SHP77 treated with DMSO at 0.1 percent for 48 hours (cell line): ENCODE measurements at regions not wholly inside any gene's neighbourhood (a gene's known extent, or its start where the extent isn't known, plus 50 kb on each side); places are given as distances from the start of the nearest gene placed in this dataset.

Experiments used
- DNase-seq: peaks from one replicate; lab custom pipeline; 2025; lab: John Stamatoyannopoulos, UW

DNA sequence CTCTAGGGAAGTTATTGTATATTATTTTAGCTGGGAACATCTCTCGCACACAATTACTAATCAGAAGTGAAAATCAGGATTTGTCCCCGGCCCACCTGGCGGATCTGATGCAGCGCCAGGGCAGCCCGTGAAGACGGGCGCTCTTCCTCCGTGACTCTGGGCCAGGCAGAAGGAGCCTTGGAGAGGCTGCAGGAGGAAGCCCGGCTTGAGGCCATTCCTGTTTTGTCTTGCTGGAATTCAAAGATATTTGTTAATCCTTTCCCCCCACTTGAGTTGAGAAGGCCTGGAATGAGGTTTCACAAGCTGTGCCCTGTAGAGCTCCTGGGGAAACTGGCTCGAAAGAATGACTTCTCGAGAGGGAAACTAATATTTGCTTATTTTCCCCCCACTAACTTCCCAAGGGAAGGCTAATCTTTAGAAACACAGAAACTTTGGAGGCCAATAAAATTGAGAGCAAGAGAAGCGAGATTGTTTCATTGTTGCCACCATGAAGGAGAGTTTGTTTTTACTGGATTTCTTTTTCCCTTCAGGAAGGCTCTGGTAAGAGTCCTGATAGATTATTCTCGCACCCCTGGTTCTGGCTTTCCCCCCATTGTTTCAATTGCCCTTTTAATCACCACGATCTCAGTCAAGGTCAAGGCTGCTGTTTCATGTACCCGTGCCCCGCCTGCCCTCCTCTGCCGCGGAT lies 92.8 kb upstream of the SEPTIN5 start:
- DNase-seq: no peak

DNA sequence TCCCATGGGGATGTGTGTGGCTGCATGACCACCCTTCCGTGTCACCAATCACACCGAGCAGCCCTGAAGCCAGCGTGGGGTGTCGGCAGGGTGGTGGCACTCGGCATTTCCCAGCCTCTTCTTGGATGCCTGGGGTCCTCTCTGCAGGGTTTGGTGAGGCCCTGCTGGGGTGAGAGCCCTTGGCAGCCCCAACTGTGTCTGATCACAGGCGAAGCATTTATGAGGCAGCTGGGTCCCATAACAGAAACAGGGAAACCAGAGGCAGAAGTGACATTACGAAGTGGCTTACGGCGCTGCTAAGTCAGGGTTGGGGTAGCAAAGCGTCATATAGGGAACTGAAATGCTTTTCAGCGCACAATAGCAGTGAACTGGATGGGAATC lies 92.3 kb upstream of the SEPTIN5 start:
- DNase-seq: no peak

DNA sequence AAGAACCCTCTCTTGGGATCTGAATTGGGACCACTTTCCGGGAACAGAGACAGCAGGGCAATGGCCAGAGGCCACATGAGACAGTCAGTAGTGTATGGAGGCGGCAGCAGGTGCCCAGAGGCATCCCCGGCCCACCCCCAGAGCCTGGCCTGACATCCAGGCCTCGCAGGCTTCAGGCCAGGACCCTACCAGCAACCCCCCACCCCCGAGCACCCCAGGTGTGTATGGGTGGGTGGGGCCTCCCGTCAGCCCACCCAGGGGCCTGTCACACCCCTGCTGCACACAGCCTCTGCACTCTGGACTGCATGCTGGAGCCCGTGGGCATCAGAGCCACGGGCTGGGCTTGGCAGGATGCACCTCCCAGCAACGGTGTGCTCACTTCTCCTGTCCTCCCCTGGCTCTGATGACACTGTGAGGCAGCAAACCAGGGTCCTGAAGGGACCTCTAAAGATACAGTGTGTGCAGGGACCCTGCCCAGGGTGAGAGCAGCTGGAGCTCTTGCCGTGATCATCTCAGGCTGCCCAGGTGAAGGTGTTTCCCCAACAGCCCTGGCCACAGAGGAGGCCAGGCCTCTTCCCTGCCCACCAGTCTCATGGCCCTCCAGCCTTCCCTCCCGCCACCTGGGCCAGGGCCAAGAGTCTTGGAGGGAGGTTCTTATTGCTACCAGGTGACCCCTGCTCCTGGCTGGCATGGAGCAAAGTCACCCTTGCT lies 88.8 kb upstream of the SEPTIN5 start:
- no peak for DNase-seq

DNA sequence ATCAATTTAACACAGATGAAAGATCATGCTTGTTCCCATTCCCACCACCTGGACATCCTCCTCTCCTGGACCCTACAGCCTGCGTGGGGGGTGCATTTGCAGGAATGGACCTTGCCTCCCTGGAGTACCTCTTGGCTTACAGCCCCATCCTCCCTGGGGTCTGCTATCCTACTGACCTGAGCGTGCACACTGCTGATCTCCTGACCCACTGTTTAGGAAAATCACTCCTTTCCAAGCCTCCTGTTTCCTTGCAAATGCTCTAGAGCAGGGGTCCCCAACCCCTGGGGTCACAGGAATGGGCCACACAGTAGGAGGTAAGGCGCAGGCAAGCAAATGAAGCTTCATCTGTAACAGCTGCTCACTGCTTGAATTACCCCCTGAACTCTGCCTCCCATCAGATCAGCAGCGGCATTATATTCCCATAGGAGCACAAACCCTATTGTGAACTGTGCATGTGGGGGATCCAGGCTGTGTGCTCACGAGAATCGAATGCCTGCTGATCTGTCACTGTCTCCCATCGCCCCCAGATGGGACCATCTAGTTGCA lies 88.2 kb upstream of the SEPTIN5 start:
- DNase-seq: no peak

DNA sequence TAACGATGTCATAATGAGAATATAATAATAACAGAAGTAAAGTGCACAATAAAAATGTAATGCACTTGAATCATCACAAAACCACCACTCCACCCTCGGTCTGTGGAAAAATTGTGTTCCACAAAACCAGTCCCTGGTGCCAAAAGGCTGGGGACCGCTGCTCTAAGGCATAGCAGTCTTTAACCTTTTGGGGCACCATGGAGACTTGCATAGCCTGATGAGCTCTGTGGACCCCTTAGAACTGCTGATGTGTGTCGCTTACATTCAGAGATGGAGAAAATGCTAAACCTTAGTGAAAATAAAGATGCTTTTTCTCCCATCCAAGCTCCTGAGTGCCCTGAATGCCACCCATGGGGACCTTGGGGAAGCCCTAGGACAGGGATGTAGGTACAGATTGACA lies 87.6 kb upstream of the SEPTIN5 start:
- DNase-seq: no peak

DNA sequence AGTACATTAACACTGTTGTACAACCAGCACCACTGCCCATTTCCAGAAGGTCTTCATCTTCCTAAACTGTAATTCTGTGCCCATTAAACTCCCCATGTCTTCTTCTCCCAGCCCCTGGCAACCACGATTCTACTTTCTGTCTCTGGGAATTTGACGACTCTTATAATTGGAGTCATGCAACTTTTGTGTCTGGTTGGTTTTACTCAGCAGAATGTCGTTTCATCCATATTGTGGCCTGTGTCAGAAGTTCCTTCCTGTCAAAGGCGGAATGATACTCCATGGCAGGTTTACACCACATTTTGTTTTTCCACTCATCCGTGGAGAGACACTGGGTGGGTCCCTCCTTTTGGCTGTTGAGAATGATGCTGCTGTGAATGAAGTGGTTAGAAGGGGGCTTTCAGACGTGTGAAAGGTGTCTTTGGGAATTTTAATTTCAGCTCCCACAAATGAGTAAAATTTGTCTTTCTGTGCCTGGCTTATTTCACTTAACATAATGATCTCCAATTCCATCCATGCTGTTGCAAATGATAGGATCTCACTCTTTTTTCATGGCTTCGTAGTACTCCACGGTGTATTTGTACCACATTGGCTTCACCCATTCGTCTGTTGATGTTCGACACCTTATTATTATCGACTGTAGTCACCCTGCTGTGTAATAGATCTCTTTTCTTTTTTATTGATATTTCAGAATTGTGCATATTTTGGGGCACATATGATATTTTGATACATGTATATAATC lies 86.1 kb upstream of the SEPTIN5 start:
- DNase-seq: no peak

DNA sequence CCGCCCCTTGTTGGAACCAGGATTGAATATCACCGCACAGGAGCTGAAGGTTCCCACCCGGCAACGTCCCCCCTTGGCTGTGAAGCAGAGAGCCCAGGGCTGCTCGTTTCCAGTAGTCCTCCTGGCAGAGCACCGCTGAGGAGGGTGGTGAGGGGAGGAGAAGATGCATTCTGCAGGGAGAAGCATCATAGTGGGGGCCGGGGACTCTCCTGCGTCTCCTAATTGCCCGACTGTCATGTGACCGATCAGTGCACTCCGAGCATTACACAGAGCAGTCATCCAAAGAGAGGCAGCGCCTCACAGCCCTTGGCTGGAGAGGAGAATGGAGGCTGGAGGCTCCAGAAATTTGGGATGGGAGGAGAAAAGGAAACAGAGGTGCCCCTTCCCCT lies 85.0 kb upstream of the SEPTIN5 start:
- DNase-seq: no peak

DNA sequence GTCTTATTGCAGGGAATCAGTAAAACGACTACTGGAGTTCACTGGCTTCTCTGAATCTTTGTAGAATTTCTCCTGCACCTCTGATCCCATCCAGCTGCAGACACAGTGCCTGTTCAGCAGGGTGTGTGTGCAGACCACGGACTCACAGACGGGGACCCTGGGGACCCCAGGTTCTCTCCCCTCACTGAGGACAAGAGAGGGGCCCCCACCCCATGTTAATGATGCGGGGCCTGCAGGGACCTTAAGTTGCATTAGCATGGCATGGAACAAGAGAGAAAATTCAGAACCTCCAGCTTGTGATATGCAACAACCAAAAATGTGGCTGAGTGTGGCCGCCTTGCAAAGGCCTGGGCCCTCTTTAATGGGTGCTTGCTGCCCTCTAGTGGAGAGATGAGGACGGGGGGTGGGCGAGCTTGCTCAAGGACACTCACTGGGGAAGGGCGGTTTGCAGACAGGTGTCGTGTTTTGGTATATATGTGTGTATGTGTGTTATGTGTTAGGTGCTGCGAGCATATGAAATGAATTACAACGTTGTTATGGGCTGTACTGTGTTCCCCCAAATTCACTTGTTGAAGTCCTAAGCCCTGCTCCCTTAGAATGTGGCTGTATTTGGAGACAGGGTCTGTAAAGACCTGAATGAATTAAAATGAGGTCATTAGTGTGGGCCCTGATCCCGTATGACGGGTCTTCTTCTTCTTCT lies 84.4 kb upstream of the SEPTIN5 start:
- peak; percentile 42 for DNase-seq

DNA sequence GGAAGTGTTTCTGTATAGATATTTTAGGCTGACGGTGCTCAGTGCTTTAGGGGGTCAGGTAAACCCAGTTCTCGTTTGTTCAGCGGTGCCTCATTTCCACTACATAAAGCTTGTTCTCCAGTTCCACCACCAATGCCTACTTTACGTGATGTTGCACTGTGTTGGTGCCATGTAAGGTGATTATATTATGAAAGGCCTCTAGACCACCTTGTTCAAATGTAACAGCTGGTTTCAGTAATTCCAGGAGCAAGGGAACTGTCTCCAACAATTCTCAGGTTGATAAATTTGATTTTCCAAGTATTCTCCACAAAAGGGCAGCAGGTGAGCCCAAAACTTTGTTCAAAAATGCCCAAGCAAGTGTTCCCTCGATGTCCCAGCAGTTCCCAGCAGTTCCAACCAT lies 83.7 kb upstream of the SEPTIN5 start:
- no peak for DNase-seq

DNA sequence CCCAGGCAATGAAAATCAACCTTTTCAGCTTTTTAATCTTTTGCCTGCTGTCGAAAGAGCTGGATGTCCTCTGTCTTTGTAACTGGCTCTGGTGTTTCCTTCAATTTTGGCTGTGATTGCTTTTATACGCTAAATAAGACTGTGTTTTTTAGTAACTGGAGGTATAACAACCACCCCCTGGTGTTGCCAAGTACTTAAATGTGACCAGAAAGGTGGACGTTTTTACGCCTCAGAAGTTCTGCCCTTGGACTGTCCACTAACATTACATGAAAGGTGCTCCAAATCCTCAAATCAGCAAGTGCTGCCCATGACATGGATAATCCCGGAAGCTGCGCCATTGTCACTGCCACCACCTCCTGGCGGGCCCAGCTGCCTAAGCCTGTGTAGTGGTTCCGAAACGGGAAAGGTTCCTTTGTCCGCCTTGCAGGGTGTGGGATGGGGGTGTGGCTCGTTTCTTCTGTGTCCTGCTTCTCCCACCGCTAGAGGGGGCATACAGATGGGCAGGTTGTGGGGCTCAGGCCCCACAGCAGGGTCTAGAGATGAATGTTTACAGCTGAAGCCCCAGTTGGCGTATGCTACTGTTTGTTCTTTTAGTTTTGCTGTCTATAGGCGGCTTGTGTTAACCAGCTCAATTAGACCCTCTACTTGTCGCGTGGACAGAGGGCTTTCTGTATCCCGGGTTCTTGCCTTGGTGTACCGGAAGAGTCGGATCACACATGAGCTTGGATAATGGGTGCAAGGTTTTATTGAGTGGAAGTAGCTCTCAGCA lies 82.2 kb upstream of the SEPTIN5 start:
- DNase-seq: no peak

DNA sequence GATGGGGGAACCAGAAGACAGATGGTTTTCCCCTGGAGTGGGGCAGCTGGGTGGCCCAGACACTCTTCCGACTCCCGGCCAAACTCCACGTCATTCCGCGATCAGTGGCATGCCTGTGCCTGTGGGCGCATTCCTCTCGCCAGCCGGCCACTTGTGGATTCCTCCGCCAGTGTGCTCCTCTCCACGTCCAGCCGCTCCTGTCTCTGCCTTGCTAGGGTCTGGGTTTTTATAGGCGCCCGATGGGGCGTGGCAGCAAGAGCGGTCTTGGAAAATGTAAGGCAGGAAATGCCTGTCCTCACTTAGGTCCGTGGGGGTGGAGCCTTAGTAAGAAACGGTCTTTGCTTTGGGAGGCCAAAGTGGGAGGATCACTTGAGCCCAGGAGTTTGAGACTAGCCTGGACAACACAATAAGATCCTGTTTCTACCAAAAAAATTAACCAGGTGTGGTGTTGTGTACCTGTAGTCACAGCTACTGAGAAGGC lies 81.6 kb upstream of the SEPTIN5 start:
- no peak for DNase-seq

DNA sequence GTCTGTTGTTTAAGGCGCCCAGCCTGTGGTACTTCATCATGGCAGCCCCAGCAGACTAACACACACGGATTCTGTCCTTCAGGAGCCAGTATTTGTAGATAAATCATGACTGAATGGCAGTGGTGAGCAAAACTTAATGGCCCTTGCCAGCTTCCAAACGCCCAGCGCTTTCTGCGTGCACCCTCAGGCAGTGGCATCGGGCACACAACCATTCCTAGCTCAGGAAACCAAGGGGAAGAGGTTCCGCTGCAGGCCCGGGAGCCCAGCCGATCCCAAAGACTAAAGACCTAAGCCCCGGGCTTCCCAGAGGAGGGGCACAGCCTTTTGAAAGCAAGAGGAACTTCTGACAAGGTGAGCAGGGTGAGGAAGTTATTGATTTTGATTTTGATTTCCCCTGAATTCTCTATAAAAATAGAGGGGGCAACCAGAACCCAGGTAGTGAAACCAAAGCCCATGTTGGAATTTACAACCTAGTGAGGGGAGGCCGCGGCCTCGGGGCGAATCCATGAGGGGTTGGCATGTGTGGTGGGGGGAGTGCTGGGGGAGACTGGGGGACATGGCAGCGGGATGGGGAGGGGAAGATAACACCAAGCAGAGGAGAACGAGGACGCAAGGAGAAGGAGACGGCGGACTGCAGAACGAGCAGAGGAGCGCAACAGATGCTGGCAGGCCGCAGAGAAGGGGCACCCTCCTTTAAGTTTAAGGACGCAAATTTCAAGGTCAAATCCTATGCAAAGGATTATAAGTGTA lies 79.9 kb upstream of the SEPTIN5 start:
- DNase-seq: no peak

DNA sequence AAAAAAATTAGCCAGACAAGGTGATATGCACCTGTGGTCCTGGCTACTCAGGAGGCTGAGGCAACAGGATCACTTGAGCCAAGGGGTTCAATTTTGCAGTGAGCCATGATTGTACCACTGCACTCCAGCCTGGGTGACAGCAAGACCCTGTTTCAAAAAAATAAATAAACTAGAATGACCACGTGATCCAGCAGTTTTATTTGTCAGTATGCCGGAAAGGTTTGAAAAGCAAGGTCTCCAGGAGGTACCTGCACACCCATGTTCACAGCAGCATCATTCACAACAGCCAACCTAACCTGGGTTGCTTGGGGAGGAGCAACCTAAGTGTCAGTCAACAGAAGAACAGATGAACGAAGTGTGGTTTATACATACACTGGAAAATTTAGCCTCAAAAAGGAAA lies 78.7 kb upstream of the SEPTIN5 start:
- DNase-seq: no peak

DNA sequence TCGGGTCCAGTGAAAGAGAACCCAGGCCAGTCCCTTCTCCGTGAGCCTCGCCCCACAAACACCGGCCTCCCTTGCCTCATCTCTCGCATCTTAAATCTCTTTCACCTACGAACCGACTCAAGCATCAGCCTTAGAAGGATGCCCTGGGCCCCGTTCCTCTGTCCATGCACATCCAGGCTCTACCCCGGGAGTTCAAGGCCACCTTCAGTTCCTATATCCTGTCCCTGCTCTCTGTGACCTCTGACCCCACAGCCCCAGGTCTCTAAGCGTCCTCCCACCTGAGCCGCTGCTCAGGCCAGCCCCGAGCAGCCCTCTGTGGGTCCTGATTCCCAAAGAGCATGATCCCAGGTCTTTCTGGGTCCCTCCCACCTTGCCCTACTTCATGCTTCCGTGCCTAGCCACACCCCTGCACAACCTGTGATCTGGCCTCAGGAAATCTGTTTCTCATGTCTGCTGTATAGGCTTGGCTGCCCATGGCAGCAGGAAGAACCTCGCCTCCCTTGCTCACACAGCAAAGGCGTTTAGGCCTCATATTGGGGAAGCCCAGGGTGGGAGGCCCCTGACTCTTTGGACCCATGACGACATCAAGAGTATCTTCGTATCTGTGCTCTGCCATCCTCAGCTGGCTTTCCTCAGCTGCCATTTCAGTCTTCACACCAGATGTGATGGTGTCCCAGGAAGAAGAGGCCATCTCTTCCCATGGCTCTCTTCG lies 77.5 kb upstream of the SEPTIN5 start:
- no peak for DNase-seq

DNA sequence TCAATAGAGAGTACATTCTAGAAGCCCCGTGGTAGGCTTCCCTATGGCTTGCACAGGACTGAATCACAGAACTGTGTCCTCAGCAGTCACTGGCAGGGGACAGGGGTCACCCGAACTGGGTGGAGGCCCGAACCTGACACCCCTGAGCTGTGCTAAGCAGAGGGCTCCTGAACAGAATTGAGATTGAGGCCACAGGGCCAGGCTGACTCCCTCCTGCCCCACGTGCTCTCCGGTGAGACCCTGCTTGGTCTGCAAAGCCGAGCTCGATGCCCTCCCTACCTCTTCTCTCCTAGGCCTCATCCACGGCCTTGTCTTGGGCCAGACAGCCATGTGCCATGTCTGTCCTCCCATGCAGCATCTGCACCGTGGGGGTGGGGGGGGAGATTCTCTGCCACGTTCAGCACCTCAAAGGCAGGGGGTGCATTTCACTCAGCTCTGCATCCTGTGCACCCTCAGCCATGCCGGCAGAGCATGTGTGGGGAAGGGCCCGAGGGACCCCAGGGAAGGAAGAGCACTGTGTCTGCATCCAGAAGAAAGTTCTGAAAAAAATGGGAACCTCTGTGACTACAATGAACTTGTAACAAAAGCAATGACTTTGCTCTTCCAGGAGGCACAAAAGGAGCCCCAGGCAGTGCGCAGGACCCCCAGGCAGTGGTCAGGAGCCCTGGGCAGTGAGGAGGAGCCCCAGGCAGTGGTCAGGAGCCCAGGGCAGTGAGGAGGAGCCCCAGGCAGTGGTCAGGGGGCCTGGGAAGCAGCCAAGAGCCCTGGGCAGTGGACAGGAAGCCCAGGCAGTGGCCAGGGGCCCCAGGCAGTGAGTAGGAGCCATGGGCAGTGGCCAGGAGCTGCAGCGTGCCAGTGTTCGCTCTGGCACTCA lies 76.7 kb upstream of the SEPTIN5 start:
- DNase-seq: no peak

DNA sequence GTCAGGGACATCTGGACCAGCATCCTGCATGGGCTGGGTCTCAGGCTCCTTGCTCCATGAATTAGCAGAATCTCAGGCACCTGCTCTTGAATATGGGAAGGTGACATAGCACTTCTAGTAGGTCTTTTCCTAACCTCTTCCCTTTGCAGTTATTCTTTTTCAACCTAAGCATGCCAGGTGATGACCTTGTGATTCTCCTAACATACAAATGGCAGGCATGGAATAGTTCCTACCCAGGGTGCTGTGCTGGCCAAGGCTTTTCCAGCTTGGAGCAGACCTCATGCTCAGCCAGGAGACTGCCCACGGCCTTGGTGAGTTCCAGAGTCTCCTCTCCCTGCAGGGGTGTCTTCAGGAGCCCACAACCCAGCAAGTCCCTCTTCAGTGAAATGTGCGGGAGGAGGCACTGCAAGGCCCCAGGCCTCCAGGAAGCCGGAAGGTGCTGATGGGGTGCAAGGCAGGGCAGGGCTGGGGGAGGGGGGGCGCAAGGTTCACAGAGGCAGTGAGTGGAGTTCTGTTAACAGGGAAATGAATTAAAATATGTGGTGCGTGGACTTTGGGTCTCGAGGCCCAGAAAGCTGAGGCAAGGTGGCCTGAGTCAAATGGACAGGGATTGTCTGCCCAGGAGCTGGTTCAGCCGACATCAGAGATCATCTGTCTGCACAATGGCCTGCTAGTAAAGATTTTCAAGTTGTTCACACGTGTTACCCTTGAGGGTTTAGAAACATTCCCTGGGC lies 75.9 kb upstream of the SEPTIN5 start:
- no peak for DNase-seq

DNA sequence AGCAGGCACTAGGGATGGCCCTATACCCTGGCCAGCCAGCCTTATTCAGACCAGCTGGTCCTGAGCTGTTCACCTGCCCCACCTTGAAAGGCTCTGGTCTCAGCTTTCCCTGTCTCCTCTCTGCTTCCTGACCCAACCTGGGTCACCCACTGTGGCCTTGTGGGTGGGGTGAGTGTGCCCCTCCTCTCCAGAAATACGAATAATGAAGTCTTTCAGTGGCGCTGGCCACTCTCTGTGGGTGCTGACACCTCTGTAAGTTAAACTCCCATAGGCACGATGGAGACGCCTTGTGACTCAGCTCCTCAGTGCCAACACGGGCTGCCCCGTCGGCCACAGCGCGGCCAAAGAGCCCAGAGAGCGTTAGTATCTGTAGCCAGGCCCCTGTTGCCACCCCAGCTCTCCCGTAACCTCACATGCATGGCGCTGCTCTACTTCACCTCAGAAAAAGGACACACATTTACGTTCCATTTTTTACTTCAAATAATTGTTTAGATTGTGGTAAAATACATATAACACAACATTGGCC lies 74.6 kb upstream of the SEPTIN5 start:
- no peak for DNase-seq

DNA sequence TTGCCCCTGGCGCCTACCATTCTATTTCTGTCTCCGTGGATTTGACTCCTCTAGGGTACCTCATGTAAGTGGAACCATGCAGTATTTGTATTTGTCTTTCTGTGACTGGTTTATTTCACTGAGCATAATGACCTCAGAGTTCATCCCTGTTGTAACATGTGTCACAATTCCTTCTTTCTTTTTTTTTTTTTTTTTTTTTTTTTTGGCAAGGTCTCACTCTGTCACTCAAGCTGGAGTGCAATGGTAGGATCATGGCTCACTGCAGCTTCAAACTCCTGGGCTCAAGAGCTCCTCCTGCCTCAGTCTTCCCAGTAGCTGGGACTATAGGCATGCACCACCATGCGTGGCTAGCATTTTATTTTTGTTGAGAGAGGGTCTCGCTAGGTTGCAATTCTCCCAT lies 74.0 kb upstream of the SEPTIN5 start:
- no peak for DNase-seq
